ENCODE measurements at regions not wholly inside any gene's neighbourhood (a gene's known extent, or its start where the extent isn't known, plus 50 kb on each side); places are given as distances from the start of the nearest gene placed in this dataset.
A peak's percentile ranks its signal among the peaks of the same experiment; 100 is the strongest.

- TF ChIP-seq POGZ (CRISPR knock-in tag; IDR thresholded peaks at IDR 0.05) = peak; percentile 99
- TF ChIP-seq ZNF18 (CRISPR knock-in tag; IDR thresholded peaks at IDR 0.05; ENCODE audit: insufficient replicate concordance) = no peak
- 0 out of 2 replicates have a peak, but pooled peaks have one; percentile 52 for TF ChIP-seq ZNF274 (CRISPR knock-in tag; IDR thresholded peaks at IDR 0.05)
- TF ChIP-seq NCOR1 (IDR thresholded peaks at IDR 0.05; ENCODE audit: borderline replicate concordance, low read length) = peak; percentile 99
- TF ChIP-seq ZNF350 (CRISPR knock-in tag; IDR thresholded peaks at IDR 0.05; ENCODE audit: borderline replicate concordance, low read depth) = peak; percentile 99
- TF ChIP-seq ZNF563 (CRISPR knock-in tag; IDR thresholded peaks at IDR 0.05) = peak; percentile 73; the same call in 1 of the 2 replicates
- TF ChIP-seq FOXC1 (CRISPR knock-in tag; IDR thresholded peaks at IDR 0.05; ENCODE audit: borderline replicate concordance) = peak; percentile 87; the same call in 1 of the 2 replicates
- TF ChIP-seq REL (CRISPR knock-in tag; conservative IDR thresholded peaks at IDR 0.05) = peak; percentile 95
- no peak for TF ChIP-seq ZNF672 (CRISPR knock-in tag; IDR thresholded peaks at IDR 0.05)
- TF ChIP-seq SETDB1 (CRISPR knock-in tag; IDR thresholded peaks at IDR 0.05; ENCODE audit: borderline replicate concordance) = no peak
- 0 out of 2 replicates have a peak, but pooled peaks have one; percentile 78 for TF ChIP-seq ZNF569 (CRISPR knock-in tag; IDR thresholded peaks at IDR 0.05; ENCODE audit: borderline replicate concordance)
- no peak for TF ChIP-seq MAFK (conservative IDR thresholded peaks at IDR 0.05 in 1 of 2, IDR thresholded peaks at IDR 0.05 in 1 of 2; ENCODE audit: low read length in 2 of 2)
- TF ChIP-seq ARID5B (CRISPR knock-in tag; IDR thresholded peaks at IDR 0.05) = peak; percentile 100
- no peak; the same call in 1 of the 2 replicates for TF ChIP-seq ZNF343 (CRISPR knock-in tag; IDR thresholded peaks at IDR 0.05)
- no peak for TF ChIP-seq GPBP1L1 (CRISPR knock-in tag; IDR thresholded peaks at IDR 0.05)
- peak; percentile 92; the same call in 1 of the 2 replicates for TF ChIP-seq ZHX1 (CRISPR knock-in tag; IDR thresholded peaks at IDR 0.05; ENCODE audit: low read depth)
- peak; percentile 95 for TF ChIP-seq ZNF430 (CRISPR knock-in tag; IDR thresholded peaks at IDR 0.05)
- TF ChIP-seq SRSF4 (IDR thresholded peaks at IDR 0.05; ENCODE audit: low read depth, low read length, poor library complexity, severe bottlenecking) = no peak
Observed at GRCh38 chr14:37864861-37865718, 269.7 kb downstream of the TTC6 start (continued).
